ENCODE measurements at regions not wholly inside any gene's neighbourhood (a gene's known extent, or its start where the extent isn't known, plus 50 kb on each side); places are given as distances from the start of the nearest gene placed in this dataset.

DNA sequence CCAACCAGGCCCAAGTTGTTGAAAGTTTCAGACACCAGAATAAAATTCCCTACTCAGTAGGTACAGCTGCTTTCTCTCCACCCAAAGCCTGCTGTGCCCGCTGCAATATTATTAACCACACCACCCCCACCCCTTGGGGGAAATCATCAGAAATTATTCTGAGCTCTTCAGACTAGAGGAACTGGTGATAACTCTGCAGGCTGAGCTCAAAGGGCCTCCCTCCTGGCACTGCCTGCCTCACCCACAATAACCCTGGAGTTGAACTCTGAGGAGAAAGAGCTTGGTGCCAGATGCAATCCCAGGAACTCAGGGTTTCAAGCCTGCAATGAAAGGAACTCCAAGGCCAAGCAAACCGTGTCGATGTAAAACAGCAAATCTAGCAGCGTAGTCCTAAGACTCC, 381.7 kb upstream of the ZNF507 start:
- no peak for DNase-seq (ENCODE audit: extremely low read depth in 1 of 2, low read depth in 1 of 2)

DNA sequence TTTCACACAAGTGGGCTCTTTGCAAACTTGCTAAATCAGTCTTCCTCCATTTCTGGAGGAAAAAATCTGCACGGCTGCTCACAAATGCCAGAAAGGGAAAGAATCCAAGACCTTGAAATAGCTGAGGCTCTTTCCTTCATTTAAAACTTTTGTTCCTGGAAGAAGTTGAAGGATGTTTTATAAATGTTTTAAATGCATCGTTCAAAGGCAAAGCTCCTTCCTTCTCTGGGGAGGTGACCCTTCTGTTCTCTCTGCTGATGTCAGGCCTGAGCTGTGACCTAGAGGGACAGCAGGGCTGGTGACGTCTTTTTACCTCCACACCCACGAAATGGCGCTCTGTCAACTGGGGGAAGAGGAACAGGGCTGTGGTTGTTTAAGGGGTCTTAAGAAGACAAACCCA, 376.4 kb upstream of the ZNF507 start:
- no peak for DNase-seq (ENCODE audit: extremely low read depth in 1 of 2, low read depth in 1 of 2)

DNA sequence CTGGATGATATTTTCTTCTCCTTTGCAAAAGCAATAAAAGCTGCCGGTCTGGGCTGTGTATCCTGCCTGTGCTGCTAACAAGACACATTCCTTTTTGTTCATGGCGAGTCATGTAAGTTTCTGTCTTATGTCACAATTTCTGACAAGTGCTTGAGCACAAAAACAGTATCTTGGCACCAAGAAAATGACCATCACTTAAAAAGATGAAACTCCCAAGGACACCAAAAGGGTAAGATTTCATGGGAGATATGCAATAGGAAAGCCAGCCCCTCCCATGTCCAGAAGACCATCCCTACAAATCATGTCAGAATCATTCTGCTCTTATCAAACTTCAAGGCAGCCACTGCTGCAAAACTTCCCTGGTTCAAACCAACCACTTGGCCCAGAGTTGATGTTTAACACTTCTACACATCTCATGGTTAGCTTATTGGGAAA, 375.4 kb upstream of the ZNF507 start:
- DNase-seq (ENCODE audit: extremely low read depth in 1 of 2, low read depth in 1 of 2): no peak

DNA sequence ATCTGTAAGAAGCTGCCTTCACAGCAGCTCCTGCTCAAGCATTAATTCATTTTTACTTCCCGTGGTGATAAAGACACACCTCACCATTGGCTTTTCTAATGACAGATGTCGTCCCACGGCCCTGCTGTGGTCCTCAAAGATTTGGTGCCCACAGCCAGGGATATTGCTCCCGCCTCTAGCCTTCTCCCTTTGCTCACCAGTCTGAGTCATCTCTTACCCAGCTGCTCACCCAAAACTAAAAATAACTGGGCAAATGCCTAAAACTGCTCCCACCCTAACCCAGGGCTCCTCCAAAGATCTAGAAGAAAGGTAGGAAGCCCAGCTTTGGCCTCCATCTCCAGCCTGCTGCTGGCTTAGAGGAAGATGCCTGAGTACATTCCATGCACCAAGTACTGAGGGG, 371.1 kb upstream of the ZNF507 start:
- no peak for DNase-seq (ENCODE audit: extremely low read depth in 1 of 2, low read depth in 1 of 2)

DNA sequence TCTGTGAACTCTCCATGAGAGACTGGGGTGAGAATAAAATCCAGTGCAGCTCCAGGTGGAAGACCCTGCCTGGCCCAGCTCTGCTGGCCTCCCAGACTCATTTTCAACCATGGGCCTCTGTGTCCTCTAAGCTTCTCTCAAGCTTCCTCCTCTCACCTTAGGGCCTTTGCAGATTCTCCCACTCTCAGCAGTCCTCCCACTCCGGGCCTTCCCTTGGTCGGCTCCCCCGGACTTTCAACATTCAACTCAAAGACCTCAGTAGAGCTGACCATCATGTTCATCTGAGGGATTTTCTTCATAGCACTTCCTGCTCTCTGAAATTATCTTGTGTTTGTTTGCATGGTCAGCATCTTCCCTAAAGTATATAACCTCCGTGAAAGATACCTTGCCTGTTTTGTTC, 370.5 kb upstream of the ZNF507 start:
- DNase-seq (ENCODE audit: extremely low read depth in 1 of 2, low read depth in 1 of 2): no peak

GRCh38 chr19:31975461-31975860, 369.9 kb upstream of the ZNF507 start:
- DNase-seq (ENCODE audit: extremely low read depth in 1 of 2, low read depth in 1 of 2): no peak

DNA sequence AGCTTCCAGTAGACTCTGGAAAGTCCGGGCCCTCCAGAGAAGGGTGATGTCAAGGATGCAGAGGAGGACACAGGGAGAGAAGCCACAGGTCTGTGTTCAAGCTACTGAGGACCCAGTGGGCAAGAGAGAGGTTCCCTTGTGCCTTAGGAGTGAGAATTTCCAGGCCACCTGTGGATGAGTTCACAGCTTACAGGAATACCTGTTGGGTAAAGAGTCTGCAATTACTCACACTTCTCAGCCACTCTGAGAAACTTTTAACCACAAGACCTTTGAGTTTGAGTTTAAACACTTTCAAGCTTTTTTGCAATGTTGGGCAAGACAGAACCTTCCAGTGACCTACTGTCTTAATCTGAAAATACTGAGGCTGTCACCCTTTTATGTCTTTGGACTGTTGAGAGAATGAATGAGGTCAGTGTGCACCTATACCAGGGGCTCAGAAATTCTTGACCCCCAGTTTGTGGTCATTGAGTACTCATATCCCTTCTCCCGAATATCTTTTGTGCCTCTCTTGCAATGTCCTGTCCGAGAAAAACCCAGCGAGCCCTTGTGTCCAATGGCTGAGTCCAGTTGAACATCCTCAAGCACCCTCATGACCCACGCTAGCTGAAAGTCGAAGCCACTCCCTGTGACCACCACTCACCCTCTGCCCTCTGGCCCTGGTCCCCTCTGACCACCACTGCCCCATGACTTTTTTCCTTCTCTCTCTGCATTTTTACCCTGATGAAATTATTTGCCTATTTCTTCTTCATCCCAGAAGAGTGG, 368.5 kb upstream of the ZNF507 start:
- DNase-seq (ENCODE audit: extremely low read depth in 1 of 2, low read depth in 1 of 2): no peak

DNA sequence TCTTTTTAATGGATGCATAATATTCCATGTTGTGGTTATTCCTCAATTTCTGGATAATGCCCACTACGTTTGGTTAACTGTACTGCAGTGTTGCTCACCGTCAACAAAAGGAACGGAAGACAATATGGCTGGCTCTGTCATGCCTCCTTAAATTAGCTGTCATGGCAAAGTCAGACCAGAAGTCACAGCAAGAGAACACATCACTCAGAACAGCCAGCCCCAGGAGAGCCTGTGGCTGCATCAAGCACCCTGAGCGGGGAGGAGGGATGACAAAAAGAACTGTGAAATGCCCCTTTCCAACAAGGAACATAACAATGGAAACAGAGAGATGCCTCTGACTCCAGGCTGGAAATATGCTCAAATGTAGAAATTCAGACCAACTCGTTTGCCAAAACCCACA, 366.0 kb upstream of the ZNF507 start:
- no peak for DNase-seq (ENCODE audit: extremely low read depth in 1 of 2, low read depth in 1 of 2)

DNA sequence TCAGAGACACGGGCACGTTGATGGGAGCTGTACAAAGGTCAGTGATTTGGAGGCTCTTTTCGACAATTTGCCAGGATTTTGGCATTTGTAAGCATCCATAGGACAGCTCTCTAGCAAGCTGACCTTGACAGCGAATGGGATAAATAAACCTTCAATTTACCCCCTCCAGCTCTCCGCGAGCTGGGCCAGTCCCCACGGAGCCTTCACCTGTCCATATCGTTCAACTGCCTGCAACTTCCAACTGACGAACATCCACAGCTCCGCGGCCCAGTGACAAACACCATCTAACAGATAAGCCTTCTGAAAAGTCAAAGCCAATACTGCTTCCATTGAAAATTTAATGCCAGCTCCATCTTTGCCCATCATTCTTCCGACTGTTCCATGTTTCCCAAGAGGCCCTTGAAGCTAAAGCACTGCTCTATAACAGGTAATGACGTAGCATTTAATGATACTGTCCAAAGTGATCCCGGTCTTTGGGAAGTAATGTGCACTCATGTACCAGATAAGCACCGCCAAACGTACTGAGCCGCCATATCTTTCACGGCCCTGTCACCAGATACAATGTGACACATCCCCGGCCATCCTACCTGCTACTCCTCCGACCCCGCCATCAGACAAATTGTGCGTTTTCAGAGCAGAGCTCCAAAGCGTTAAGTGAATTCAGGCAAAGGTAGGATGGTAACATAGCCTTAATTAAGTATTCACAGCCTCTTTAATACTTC, 365.3 kb upstream of the ZNF507 start:
- DNase-seq (ENCODE audit: extremely low read depth in 1 of 2, low read depth in 1 of 2): no peak

- no peak for DNase-seq (ENCODE audit: extremely low read depth in 1 of 2, low read depth in 1 of 2)
These were observed 364.6 kb upstream of the ZNF507 start for GRCh38 chr19:31980796-31981195.

GRCh38 chr19:31981545-31981944, 363.9 kb upstream of the ZNF507 start:
- DNase-seq (ENCODE audit: extremely low read depth in 1 of 2, low read depth in 1 of 2): no peak

DNA sequence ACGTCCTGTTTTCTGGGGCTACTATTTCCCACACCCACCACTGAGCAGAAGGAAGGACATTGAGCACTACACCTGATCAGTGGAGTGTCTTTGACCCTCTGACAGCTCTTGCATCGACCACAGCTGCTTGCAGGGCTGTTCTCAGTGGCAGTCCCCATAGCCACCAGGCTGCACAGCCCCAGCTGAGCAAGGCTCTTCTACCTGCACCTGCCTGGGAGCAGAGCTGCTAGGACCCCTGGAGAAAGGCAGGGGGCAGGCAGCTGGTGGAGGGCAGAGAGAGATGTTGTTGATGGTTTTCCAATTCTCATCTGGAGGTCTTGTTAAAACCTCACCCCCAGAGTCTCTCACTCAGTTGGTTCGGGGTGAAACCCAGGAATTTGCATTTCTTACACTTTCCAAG, 361.8 kb upstream of the ZNF507 start:
- DNase-seq (ENCODE audit: extremely low read depth in 1 of 2, low read depth in 1 of 2): no peak

GRCh38 chr19:31985001-31985605, 360.3 kb upstream of the ZNF507 start:
- no peak for DNase-seq (ENCODE audit: extremely low read depth in 1 of 2, low read depth in 1 of 2)

GRCh38 chr19:31986951-31987350, 358.5 kb upstream of the ZNF507 start:
- DNase-seq (ENCODE audit: extremely low read depth in 1 of 2, low read depth in 1 of 2): no peak

- DNase-seq (ENCODE audit: extremely low read depth in 1 of 2, low read depth in 1 of 2): no peak
These were observed 357.2 kb upstream of the ZNF507 start for GRCh38 chr19:31988256-31988655.

DNA sequence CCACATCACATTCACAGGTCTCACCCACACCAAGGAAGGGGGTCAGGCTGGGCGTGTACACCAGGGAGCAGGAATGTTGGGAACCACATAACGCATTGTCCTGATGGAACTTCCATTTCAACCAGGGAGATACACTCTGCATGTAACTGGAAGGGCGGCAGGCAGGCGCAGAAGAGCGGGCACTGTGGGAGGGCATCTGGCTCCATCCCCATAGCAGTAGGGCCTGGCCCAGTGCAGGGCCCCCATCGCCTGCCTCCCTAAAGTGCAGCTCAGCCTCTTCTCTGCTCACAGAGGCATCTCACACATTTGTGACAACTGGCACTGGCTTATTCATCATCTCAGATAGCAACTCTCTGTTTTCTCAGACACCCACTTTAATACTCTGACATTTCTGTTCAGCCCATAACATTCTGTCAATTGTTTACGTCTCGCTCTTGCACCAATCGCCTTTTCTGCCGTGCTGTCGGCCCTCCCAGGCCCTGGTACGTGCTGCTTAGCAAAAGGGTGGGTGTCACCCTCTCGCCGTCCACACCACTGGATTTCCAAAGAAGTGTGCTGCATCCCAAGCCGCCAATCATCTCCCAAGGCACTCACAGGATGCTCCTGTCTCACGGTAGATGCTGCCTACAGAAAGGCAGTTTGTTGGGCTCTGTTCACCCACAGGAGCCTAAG, 353.3 kb upstream of the ZNF507 start:
- DNase-seq (ENCODE audit: extremely low read depth in 1 of 2, low read depth in 1 of 2): no peak

DNA sequence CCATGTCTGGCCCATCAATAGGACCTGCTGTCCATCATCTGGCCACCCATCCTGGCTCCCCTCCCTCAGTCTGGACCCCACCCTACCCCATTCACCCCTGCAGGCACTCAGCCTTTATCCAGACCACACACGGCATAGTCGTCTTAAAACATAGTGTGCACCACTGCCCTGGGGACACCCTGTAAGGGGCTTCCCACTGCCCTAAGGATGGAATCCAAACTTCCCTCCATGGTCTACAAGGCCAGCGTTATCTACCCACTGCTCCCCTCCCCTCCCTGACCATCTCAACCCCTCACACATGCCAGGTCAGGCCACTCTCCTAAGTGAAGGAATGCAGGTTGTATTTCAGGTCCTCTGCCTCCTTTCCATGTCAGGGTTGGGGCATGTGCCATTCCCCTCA, 352.7 kb upstream of the ZNF507 start:
- no peak for DNase-seq (ENCODE audit: extremely low read depth in 1 of 2, low read depth in 1 of 2)

GRCh38 chr19:31995546-31995945, 349.9 kb upstream of the ZNF507 start:
- no peak for DNase-seq (ENCODE audit: extremely low read depth in 1 of 2, low read depth in 1 of 2)

DNA sequence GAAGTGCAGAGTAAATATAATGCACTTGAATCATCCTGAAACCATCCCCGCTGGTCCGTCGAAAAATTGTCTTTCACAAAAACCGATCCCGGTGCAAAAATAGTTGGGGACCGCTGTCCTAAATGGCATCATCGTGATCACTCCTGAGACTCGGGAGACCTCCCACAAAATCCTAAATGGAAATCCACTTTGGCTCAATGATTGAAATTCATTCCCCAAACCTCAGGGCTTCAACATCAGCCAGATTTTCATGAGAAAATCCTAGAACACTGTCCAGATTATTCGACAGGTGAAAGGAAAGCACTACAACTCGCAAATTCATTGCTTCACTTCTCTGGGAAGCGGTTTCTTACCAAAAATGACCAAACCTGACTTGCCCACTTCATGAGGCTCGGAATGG, 335.3 kb upstream of the ZNF507 start:
- DNase-seq (ENCODE audit: extremely low read depth in 1 of 2, low read depth in 1 of 2): no peak

GRCh38 chr19:32012206-32012605, 333.2 kb upstream of the ZNF507 start:
- DNase-seq (ENCODE audit: extremely low read depth in 1 of 2, low read depth in 1 of 2): no peak

DNA sequence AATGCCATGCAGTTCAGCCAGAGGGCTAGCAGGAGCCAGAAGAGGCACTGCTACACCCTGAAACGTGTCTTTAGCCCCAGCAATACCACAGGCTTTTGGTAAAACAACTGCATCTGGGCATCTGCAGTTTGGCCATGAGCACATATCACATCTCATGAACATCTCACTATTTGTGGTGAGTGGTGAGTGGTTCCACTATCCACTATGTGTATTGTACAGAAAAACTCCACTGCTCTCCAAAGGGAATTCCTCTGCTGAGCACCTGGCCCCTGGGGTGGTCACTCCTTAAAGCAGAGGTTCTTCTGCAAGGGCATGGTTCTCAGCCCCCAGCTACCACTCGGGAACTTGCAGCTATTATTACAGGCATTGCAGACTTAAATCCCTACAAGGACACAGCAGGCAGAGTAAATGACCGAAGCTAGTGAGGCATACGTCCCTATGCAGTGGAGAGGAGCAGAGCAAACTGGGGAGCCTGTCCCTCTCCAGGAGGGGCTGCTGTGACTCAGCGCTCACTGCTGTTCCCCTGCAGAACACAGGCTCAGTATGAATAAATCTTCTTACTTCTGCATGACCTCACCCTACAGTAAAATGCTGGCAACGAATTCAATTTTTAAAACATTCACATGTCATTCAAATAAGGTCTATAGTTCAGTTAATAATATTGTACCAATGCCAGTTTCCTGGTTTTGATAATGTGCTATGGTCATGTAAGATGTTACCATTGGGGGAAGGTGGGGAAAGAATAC, 332.4 kb upstream of the ZNF507 start:
- DNase-seq (ENCODE audit: extremely low read depth in 1 of 2, low read depth in 1 of 2): no peak

Data from activated CD8-positive, alpha-beta memory T cell treated with anti-CD3 and anti-CD28 coated beads for 1 hour (primary cell).